ENCODE measurements at regions not wholly inside any gene's neighbourhood (a gene's known extent, or its start where the extent isn't known, plus 50 kb on each side); places are given as distances from the start of the nearest gene placed in this dataset.

GRCh38 chr4:111945014-111945413, 200.2 kb upstream of the FAM241A start:
- DNase-seq = no peak
- Histone ChIP-seq H3K4me1 (replicated peaks in 1 of 2) (no peaks in the 10 kb centered on the region), H3K27me3 (no peaks in the 10 kb centered on the region), H3K9me3 (replicated peaks in 1 of 3) (no peaks in the 10 kb centered on the region), H3K27ac (no peak overlapping the region), H3K36me3 (replicated peaks in 1 of 2) (no peaks in the 10 kb centered on the region), H3K4me3 (no peak overlapping the region)
- intact Hi-C loops (cut with DNase I) = no loop called here
- WGBS, 4 donors = 63 to 91% (median 70%) methylated on average over 1 of the region's 1 CpG
- no peak for TF ChIP-seq POLR2A (IDR thresholded peaks at IDR 0.05)
- TF ChIP-seq, protein P1, sequence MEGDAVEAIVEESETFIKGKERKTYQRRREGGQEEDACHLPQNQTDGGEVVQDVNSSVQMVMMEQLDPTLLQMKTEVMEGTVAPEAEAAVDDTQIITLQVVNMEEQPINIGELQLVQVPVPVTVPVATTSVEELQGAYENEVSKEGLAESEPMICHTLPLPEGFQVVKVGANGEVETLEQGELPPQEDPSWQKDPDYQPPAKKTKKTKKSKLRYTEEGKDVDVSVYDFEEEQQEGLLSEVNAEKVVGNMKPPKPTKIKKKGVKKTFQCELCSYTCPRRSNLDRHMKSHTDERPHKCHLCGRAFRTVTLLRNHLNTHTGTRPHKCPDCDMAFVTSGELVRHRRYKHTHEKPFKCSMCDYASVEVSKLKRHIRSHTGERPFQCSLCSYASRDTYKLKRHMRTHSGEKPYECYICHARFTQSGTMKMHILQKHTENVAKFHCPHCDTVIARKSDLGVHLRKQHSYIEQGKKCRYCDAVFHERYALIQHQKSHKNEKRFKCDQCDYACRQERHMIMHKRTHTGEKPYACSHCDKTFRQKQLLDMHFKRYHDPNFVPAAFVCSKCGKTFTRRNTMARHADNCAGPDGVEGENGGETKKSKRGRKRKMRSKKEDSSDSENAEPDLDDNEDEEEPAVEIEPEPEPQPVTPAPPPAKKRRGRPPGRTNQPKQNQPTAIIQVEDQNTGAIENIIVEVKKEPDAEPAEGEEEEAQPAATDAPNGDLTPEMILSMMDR (IDR thresholded peaks at IDR 0.05) = no peak

GRCh38 chr4:111946800-111947199, 198.5 kb upstream of the FAM241A start:
- H3K36me3 ChIP-seq (replicated peaks in 1 of 2) = no peaks in the 10 kb centered on the region
- no peak overlapping the region for H3K4me3 ChIP-seq
- WGBS, 4 donors = 50 to 80% (median 63%) methylated on average over 2 of the region's 2 CpGs
- H3K4me1 ChIP-seq (replicated peaks in 1 of 2) = no peaks in the 10 kb centered on the region
- no peaks in the 10 kb centered on the region for H3K9me3 ChIP-seq (replicated peaks in 1 of 3)
- intact Hi-C loops (cut with DNase I) = no loop called here
- DNase-seq = no peak
- no peak for TF ChIP-seq POLR2A (IDR thresholded peaks at IDR 0.05)
- TF ChIP-seq, protein P1 (IDR thresholded peaks at IDR 0.05) = no peak
- no peaks in the 10 kb centered on the region for H3K27me3 ChIP-seq
- no peak overlapping the region for H3K27ac ChIP-seq

DNA sequence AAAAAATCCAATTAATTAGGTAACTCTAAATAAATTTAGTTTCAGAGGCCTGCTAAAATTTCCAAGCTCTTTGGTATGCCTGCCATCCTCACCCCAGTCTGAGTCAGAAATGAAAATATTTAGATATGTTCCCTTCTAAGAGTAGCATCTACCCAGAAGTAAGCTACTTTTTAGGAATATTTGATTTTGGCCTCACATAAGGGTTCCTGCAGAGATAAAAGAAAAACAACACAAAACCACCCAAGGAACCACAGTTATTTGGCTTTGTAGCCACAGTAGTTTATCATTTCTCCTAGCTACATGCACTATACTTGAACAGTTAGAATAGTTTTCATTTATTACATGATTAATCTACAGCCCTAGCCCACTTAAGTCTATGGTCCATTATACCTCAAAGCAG, 192.6 kb upstream of the FAM241A start:
- Histone ChIP-seq H3K4me1 (replicated peaks in 1 of 2) (no peaks in the 10 kb centered on the region), H3K9me3 (replicated peaks in 1 of 3) (no peaks in the 10 kb centered on the region), H3K4me3 (no peak overlapping the region), H3K27ac (no peak overlapping the region), H3K27me3 (no peaks in the 10 kb centered on the region), H3K36me3 (replicated peaks in 1 of 2) (no peaks in the 10 kb centered on the region)
- TF ChIP-seq, protein P1 (IDR thresholded peaks at IDR 0.05) = no peak
- no peak for TF ChIP-seq POLR2A (IDR thresholded peaks at IDR 0.05)
- no peak for DNase-seq
- intact Hi-C loops (cut with DNase I) = no loop called here

DNA sequence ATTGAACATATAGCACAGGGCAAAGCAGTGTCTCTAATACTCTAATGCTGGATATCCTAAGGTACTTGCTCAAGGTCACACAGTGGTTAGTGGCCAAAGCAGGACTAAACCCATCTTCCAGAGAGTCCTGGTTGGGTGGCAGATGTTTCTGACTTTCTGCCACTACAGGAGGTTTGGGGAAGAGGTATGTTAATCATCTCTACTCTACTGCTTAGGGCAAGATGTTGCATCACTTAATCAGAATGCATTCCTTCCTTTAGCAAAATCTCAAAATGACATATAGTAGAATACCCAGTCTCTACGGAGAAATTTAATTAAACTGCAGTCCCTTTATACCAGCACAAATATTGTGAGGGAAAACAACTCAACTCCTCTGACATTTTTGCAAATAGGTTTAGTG, 190.7 kb upstream of the FAM241A start:
- Histone ChIP-seq H3K4me1 (replicated peaks in 1 of 2) (no peaks in the 10 kb centered on the region), H3K4me3 (no peak overlapping the region), H3K36me3 (replicated peaks in 1 of 2) (no peaks in the 10 kb centered on the region), H3K9me3 (replicated peaks in 1 of 3) (no peaks in the 10 kb centered on the region), H3K27me3 (no peaks in the 10 kb centered on the region), H3K27ac (no peak overlapping the region)
- DNase-seq = no peak
- intact Hi-C loops (cut with DNase I) = no loop called here
- TF ChIP-seq, protein P1 (IDR thresholded peaks at IDR 0.05) = no peak
- no peak for TF ChIP-seq POLR2A (IDR thresholded peaks at IDR 0.05)
- WGBS, 4 donors = 71 to 79% (median 77%) methylated on average over 1 of the region's 1 CpG
